K562 (cell line): ENCODE measurements at regions not wholly inside any gene's neighbourhood (a gene's known extent, or its start where the extent isn't known, plus 50 kb on each side); places are given as distances from the start of the nearest gene placed in this dataset.

ENCODE experiments used
- BCL6 ChIP-seq: fragments of 250-450 bp; sonication (Bioruptor Pico); IDR thresholded peaks from 2 replicates; pipeline ENCODE4 v1.4.0; 2020
- COPS2 ChIP-seq: fragments of 450-650 bp; conservative IDR thresholded peaks from 2 replicates; pipeline ENCODE4 v1.6.1; 2016; ENCODE audit warnings: mild to moderate bottlenecking, moderate library complexity
- GATAD2A ChIP-seq: fragments of 450-650 bp; IDR thresholded peaks from 2 replicates; pipeline ENCODE4 v1.6.1; 2017
- JUND ChIP-seq, 2 experiments: IDR thresholded peaks; 2 replicates in 1 of 2; 3 replicates in 1 of 2; pipeline ENCODE4 v1.6.1; 2011; ENCODE audit warnings: borderline replicate concordance in 2 of 2, low read depth in 2 of 2, low read length in 2 of 2, improper control_type of control experiment in 1 of 2, missing biosample characterization in 1 of 2, missing genetic modification characterization in 1 of 2, missing genetic modification reagents in 1 of 2
- NR2C1 ChIP-seq, 2 experiments: fragments of 450-650 bp; IDR thresholded peaks; 2 replicates each; pipeline ENCODE4 v1.6.1; 2017; ENCODE audit warnings: mild to moderate bottlenecking in 2 of 2, antibody characterized with exemption in 1 of 2, inconsistent platforms in 1 of 2, missing compliant biosample characterization in 1 of 2, missing genetic modification characterization in 1 of 2
- RBM15 ChIP-seq: fragments of 200-400 bp; formaldehyde crosslinking; IDR thresholded peaks from 2 replicates; pipeline ENCODE4 v1.6.1; 2018; ENCODE audit warnings: mild to moderate bottlenecking, low read length, moderate library complexity; ENCODE audit not compliant: insufficient read depth
- ZBTB40 ChIP-seq, 2 experiments: fragments of 450-650 bp in 1 of 2; sonication (generic) in 1 of 2; formaldehyde crosslinking in 1 of 2; IDR thresholded peaks; 2 replicates each; pipeline versions ENCODE4 v1.7.1 to v1.9.0; 2016 to 2022; ENCODE audit warnings: inconsistent platforms in 1 of 2, mild to moderate bottlenecking in 1 of 2, missing genetic modification reagents in 1 of 2
- ZNF274 ChIP-seq: IDR thresholded peaks from 2 replicates; pipeline ENCODE4 v1.6.1; 2011; ENCODE audit warnings: low read depth, mild to moderate bottlenecking, low read length, moderate library complexity, borderline replicate concordance
- TF ChIP-seq, protein P1 (sequence below): fragments of 450-650 bp; IDR thresholded peaks from 2 replicates; pipeline ENCODE4 v1.6.1; 2018; ENCODE audit warnings: mild to moderate bottlenecking, low read depth; ENCODE audit not compliant: partially characterized antibody

DNA sequence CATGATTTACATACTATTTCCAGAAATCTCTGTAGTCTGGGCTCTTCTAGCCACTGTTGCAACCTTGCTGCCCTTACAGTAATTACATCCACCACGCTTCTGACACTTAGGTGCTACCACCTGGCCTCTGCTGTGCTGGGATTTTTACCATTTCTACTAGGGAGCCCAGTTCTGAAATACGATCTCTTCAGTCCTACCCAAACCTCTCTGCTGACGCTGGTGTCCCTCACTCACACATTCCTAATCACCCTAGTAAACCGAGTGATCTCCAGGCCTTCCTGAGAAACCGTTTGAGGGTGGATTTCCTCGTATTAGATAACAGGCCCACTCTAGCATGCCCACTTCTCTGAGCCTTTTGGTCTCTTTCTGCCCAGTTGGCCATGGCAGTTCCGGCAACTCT is 588.9 kb upstream of the CADM1 start (continued):
- TF ChIP-seq ZBTB40 (IDR thresholded peaks at IDR 0.05) (no peak), ZBTB40 (CRISPR knock-in tag; IDR thresholded peaks at IDR 0.05) (no peak), NR2C1 (IDR thresholded peaks at IDR 0.05) (no peak), NR2C1 (tag; IDR thresholded peaks at IDR 0.05) (no peak), GATAD2A (no peak), RBM15 (no peak), BCL6 (CRISPR knock-in tag) (no peak), COPS2 (no peak), ZNF274 (no peak), JUND (IDR thresholded peaks at IDR 0.05; ENCODE audit: borderline replicate concordance, low read depth, low read length) (no peak), JUND (tag; IDR thresholded peaks at IDR 0.05; ENCODE audit: borderline replicate concordance, low read depth, low read length) (no peak)
- TF ChIP-seq, protein P1, sequence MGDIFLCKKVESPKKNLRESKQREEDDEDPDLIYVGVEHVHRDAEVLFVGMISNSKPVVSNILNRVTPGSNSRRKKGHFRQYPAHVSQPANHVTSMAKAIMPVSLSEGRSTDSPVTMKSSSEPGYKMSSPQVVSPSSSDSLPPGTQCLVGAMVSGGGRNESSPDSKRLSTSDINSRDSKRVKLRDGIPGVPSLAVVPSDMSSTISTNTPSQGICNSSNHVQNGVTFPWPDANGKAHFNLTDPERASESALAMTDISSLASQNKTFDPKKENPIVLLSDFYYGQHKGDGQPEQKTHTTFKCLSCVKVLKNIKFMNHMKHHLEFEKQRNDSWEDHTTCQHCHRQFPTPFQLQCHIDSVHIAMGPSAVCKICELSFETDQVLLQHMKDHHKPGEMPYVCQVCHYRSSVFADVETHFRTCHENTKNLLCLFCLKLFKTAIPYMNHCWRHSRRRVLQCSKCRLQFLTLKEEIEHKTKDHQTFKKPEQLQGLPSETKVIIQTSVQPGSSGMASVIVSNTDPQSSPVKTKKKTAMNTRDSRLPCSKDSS = no peak
